CD1c-positive myeloid dendritic cell (primary cell): ENCODE measurements at regions not wholly inside any gene's neighbourhood (a gene's known extent, or its start where the extent isn't known, plus 50 kb on each side); places are given as distances from the start of the nearest gene placed in this dataset.
"Not testable (repeated sequence)": the region's sequence is repeated elsewhere in the genome, so short reads cannot be mapped to it uniquely, and the experiment has no call there.

Source experiments
- DNase-seq: peaks from one replicate; pipeline ENCODE4 v3.0.0-alpha.2; 2016; ENCODE audit errors: extremely low spot score

DNA sequence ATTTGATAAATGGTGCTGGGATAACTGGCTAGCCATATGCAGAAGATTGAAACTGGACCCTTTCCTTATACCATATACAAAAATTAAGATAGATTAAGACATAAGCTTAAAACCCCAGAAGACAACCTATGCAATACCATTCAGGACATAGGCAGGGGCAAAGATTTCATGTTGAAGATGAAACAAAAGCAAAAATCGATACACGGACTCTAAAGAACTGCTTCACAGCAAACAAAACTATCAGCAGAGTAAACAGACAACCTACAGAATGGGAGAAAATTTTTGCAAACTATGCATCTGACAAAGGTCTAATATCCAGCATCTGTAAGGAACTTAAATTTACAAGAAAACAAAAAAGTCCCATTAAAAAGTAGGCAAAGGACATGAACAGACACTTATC, 255.9 kb downstream of the TINAG start:
- not testable (repeated sequence) for DNase-seq

DNA sequence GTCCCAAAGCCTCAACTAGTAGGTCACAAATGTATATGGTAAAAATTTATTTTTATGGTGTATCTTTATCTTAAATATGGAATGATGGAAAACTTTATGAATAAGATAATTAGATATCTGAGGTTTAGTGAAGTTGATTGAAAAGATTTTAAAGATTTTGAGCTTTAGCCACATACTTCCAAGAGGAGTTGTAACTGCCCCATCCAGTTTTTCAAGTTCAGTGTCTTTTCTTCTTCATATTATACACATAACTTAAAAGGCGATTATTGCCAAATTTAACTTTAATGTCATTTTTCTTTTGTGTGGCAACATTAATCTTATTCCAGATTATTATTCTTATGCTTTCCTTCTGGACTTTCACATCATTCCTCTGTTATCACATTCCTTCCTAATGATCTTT, 266.4 kb downstream of the TINAG start:
- DNase-seq = no peak

DNA sequence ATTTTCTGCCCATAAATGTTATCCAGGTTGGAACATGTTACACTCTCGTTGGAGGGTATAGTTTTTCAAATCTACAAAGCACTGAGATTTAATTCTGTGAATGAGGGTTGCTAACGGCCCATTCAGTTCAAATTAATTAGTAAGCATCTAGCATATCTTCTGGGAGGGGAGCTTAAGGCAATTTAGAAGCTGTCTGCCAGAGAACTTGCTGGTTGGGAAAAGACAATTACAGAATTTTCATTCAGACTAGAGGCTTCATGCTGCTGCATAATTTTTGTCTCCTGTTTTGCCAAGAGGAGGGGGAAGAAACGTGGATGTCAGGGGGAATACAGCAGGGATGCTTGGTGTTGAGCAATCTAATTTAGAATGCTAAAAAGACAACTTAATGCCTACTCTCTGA, 268.3 kb upstream of the FAM83B start:
- no peak for DNase-seq

DNA sequence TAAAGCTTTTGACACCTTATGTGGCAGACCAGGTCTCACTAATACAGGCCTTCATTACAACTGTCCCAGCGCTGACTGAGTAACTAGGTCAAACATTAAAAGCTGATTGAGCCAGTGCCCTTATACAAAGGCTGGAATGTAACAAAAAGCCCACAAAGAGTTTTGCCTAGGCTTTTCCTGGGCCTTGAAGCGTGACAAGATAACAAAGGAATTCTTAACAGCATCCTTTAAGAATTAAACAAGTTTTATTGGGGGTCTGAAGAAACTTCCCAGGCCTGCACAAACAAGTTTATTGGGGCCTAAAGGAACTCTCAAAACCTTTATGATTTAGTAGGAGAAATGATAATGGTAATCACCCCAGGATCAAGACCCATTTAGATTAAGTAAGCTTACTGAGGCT, 267.6 kb upstream of the FAM83B start:
- no peak for DNase-seq

DNA sequence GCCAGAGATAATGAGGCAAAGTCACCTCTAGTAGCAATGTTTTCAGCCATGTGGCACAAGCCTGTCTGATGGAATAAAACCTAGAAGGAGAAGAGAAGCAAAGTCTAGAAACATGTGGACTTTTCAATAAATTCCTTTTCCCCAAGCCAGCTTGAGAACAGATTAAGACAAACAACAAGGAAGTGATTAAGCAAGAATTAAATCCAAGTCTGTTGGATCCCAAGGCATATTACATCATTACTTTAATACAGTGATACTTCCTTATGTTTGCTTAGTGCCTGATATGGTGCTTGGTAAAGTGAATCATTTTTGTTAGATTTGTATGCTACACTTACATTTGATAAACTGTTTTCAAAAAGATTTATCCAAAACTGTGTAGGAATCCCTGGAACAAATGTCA, 260.3 kb upstream of the FAM83B start:
- no peak for DNase-seq

DNA sequence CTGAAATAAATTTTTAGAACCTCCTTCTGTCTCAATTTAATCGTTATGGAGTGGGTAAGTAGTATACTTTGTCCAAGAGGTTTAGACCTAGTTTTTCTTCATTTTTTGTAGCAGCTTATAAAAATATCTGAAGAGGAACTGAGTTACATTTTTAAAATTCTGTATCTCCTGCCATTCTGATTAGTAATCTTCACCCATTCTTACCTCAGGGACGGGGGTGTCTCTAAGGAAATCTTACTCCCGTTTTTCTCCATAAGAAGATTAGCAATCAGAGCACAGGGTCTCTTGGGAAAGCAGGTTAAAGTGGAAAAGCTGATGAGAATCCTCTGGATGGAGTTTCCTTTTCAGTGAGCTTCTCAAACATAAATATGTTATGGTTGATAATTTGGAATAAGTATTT, 259.3 kb upstream of the FAM83B start:
- no peak for DNase-seq

DNA sequence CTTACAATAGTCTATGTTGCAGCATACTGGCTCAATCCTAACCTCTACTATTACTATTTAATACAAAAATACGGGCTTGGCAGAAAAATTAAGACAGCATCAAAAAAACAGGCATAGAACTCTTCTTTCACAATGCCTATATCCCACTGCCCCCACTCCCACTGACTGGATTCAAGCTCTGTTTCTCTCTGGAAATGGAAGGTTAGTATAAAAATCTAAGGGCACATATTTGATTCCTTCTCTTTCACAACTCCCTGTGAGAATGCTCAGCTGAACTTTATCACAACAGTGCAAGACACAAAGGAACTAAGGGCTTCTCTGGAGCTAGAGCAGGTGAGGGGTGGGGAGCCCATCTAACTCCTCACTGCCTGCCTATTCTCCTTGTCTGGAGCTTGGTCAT, 258.4 kb upstream of the FAM83B start:
- DNase-seq = no peak

DNA sequence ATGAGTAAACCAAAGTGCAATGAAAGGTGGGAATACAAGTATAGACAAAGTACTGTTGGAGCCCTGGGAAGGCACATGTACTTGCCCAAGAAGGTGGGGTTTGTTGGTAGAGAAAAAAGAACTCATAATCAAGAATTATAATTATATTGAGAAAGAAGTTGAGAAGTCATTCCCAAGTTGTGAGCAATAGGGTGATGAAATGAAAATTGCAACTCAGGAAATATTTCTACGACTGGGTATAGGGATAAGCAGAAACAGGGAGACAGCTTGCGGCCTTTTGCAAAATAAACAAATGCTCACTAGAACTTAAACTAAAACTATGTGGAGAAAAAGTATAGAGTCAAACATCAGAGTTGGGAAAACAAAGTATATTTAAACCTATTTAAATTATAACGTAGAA, 250.7 kb upstream of the FAM83B start:
- no peak for DNase-seq

DNA sequence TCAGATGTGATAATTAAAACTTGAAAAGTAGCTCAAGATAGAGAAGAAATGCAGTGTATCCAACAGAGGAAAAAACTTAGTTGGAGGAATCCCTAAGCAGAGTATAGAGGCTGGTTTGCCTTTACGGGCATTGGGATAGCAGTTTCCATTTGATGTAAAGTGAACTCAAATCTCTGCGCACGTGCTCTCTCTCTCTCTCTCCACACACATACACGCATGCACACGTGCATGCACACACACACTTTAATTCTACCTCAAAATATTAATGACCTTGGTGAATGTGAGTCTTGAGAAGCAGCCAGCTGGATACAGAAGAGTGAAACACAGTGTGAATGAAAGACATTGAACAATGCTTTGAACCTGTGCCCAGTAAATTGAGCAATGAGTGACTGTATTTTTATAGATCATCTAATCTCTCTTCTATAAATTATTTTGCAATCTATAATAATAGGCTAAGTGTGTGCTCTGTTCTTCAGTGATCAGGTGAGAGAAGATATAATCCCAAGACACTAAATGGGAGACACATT, 247.7 kb upstream of the FAM83B start:
- DNase-seq = no peak

DNA sequence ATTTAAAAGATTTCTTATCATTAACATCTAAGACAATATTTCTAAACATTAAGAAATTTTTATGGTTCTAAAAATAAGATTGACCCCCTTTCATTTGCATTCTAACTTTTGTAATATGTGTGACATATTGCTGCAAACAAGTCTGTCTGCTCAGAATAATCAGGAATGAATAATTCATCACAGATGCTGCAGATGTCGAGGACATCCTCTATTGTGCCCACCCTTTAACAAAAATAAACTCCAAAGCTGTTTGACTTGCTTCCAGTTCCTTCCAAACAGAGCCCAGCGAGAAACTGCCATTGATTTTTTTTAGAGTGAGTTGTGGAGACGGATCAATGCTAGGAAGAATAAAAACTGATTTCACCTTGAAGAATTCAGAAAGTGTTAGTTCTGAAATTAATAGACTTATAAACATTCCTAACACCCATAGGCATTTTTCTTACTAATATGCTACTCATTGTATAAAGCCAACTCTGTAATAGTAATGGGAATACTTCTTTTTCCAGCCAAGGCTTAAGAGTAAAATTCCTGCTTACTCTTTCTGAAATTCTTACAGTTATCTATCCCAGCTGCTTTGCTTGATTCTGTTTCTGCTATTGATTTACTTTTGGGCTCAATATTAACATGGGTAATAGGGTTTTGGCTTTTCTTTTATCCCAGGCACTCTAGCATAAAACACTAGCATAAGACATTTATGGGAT, 244.8 kb upstream of the FAM83B start:
- DNase-seq = no peak

DNA sequence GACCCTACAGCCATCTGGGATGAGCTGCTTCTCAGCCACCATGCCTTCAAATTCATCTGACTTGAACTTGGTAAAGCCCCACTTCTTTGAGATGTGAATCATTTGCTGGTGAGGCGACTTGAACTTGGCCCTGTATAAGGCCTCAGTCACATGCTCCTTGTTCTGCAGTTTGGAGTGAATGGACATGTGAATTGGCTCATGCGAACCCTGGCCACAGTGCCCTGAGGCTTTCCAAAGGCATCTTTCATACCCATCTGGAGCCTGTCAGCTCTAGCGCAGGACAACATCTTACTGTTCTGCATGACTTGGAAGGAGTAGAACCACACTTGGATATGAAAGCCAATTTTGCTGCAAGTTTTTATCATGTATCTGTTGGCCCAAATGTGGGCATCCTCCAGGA, 244.0 kb upstream of the FAM83B start:
- no peak for DNase-seq

DNA sequence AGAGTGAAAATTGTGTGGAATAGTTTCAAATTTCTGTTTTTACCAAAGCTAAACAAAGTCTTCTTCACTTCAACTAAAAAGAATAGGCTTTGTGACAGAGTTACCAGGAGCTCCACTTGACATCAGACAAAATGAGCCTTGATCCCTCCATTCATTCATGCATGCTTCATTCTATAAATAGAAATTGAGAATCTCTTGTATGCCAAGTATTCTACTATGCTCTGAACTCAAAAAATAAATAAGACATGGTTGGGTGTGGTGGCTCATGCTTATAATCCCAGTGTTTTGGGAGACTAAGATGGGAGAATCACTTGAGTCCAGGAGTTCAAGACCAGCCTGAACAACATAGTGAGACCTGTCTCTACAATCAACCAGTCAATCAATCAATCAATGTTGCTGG, 236.6 kb upstream of the FAM83B start:
- DNase-seq = no peak

DNA sequence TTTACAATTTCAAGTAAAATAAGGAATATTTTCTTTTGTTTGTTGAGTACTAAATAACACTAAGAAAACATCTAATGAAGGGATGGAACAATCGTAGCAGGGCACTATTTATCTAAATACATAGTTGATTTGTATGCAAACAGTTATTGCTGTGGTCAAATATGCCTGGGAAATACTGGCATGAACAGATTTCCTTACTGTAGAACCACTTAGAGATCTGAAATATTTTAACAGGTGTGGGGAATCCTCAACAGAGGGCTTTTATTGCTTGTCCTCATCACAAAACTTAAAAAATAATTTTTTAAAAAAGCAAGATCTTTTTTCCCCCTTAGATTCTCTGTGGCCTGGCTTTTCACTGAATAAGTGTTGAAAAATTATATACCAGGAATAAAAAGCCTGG, 233.0 kb upstream of the FAM83B start:
- no peak for DNase-seq

DNA sequence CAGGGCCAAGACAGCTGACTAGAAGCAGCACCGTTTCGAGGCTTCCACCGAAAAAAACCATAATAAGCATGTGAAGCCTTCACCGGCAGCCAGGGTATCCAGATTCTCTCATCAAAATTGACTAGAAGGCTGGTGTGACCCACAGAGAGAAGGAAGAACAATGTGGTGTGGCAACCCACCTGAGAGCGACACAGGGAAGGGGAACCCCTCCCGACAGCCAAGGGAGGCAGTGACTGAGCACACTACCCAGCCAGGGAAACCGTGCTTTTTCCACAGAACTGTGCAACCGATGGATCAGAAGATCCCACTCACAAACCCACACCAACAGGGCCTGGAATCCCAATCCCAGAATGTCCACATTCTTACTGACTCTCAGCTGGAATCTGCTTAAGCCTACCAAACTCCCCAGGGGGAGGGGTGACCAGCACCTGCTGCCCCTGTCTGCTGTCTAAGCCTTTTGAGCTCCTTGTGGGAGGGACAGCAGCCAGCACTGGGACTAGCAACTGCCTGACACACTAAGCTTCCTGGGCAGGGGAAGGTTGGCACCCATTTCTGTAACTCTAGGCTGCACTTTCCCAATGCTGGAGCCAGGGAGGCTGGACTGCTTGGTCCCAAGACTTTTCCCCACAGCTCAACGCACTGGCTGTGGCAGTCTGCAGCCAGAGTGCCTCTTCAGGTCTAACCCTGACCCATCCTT, 231.9 kb upstream of the FAM83B start:
- DNase-seq = no peak

DNA sequence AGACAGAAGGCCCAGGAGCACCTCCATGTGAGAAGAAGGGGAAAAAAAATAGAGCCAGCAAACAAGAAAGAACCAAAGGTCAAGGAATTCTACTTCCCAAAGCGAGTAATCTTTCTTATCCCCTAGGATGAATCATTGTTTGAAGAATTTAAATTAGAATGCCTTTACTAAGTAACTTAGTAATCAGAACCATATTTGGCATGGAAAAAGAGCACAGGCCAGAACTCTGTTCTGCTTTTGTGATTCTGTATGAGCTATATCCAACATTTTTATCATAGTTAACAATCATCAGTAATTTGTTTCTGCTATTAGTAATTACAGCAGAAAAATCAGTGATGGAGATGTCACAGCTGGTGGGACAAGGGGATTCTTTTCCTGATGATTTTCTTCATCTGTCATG, 228.8 kb upstream of the FAM83B start:
- DNase-seq = no peak

DNA sequence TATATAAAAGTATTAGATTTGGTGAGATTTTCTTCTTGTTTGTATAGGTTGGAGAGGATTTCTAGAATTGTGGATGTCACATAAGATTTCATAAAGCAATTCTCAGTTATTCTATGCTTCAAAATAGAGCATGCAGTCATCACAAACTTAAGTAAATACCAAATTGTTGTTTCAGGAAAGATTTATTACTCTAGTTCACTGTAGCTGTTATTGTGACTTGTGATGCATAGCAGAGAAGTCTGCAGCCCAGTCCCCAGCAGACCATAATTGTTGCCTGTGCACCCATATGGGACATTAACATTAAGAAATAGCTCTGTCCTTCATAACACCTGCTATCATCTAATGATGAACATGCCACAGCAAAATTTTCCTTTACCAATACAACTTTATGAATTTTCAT, 228.0 kb upstream of the FAM83B start:
- DNase-seq = no peak

DNA sequence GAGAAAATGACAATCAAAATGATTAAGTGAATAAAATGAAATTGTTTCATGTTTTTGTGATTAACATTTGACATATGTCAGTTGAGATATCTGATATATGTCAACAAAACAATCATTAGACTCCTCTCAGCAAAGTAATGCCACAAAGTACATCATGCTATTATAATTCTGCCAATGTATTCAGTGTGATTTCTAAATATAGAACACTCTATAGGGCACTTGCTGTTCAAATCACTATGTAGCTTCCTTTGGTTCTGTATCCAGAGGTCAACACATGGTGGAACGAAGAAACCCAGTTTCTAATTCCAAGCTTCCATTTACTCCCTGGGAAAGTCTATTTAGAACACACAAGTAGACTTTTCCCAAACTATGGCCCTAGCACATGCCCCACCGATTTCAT, 227.5 kb upstream of the FAM83B start:
- no peak for DNase-seq

DNA sequence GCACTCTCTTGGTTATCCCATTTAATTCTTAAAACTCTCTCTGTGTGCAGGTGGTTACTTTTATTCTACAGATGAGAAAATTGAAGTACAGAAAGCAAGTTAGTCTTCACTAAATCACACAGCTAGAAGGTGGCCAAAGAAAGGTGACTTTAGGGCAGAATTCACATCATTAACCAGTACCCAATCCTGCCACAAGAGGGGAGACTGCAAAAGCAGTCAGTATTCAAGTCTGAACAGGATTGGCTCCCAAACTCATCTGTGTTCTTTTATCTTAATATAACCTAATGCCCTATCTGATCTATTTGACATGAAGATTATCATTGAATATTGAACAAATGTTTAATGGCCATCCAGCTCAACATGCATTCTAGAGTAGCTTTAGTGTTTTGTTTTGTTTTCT, 225.3 kb upstream of the FAM83B start:
- DNase-seq = no peak

DNA sequence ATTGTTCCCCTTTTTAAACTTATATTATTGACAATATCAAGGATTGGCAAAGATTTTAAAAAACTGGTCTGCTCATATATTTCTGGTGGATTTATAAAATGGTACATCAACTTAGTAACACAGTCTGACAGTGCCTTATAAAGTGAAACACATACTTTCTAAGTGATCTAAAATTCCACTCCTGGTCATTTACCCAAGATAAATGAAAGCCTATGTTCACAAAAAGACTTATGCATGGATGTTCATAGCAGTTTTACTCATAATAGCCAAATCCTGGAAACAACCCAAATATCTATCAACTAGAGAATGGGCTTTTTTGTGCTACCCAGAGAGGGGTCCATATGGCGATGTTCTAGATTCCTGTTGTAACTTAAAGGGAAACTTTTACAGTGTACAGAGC, 222.4 kb upstream of the FAM83B start:
- no peak for DNase-seq

DNA sequence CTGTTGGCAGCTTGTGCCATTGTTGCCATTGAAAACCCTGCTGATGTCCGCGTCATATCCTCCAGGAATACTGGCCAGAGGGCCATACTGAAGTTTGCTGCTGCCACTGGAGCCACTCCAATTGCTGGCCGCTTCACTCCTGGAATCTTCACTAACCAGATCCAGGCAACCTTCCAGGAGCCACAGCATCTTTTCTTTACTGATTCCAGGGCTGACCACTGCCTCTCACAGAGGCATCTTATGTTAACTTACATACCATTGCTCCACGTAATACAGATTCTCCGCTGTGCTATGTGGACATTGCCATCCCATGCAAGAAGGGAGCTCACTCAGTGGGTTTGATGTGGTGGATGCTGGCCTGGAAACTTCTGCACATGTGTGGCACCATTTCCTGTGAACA, 221.8 kb upstream of the FAM83B start:
- DNase-seq = no peak

DNA sequence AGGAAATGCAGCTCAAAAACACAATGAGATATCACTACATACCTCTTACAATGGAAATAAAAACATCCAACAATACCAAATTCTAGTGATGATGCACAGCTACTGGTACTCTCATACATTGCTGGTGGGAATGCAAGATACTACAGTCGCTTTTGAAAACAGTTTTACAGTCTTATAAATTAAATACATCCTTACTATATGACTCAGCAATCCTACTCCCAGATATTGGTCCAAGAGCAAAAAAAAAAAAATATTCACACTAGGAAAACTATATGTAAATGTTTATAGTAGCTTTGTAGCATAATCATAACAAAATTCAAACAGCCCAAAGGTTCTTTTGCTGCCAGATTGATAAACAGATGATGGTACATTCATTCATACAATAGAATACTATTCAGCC, 217.4 kb upstream of the FAM83B start:
- DNase-seq = no peak

DNA sequence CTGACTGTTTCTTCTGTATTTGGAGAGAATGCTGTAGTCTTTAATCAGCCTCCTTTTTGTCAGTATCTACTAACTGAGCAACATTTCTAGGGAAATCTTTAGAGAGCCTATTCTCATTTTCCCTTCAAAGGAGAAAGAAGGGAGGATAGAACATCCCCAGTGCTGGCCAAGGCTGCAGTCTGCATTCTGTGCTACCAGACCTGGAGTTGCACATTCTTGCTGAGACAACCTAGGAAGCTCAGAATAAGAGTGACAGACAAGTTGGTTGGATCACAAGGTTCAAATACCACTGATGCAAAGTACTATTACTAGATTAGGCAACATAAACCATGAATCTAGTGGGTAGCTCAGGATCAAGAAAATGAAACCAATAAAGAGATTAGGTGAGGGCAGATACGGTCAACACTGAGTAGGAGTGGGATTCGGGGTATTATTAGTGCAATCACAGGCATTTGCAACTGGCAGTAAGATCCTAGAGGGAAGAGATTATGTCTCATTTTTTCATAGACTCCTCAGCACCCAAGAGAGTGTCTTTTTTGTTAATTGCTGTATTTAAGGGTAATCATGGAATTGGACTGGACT, 213.5 kb upstream of the FAM83B start:
- DNase-seq = no peak

DNA sequence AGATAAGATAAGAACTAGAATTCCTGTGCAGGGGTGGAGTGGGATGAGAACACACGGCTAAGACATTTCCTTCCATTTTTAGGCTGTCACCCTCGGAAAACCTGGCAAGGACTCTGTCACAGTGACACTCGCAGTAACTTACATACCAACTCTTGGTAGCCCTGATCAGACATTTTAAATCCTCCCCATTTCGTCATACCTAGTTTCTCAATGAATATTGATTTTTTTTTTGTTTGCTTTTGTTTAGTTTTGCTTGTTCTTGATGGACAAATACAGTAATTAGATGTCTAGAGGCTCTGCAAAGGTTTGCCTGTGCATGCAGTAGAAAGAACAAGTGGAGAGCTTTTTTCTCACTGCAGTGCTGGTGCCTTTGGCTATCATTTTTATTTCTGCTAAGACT, 213.0 kb upstream of the FAM83B start:
- no peak for DNase-seq
